Naive thymus-derived CD4-positive, alpha-beta T cell (primary cell): ENCODE measurements at regions not wholly inside any gene's neighbourhood (a gene's known extent, or its start where the extent isn't known, plus 50 kb on each side); places are given as distances from the start of the nearest gene placed in this dataset.
"Not testable (repeated sequence)": the region's sequence is repeated elsewhere in the genome, so short reads cannot be mapped to it uniquely, and the experiment has no call there.

Experiments used
- ATAC-seq: fragments of 150-1000 bp; cut with Tn5 transposase; 2 replicates; pipeline ENCODE4 v1.10.0; 2021; ENCODE audit warnings: mild to moderate bottlenecking, moderate library complexity
- CTCF ChIA-PET: fragments of 350-600 bp; sonication (Branson Sonifier 250); formaldehyde crosslinking; loops from one replicate; lab custom pipeline; 2021; ENCODE audit warnings: antibody characterized with exemption; lab: Charles Lee
- POLR2A ChIA-PET: fragments of 350-600 bp; sonication (Branson Sonifier 250); formaldehyde crosslinking; loops from one replicate; lab custom pipeline; 2021; ENCODE audit warnings: antibody characterized with exemption, inconsistent platforms; lab: Charles Lee
- DNase-seq, 9 donors: peaks; one replicate each; pipeline versions ENCODE4 v3.0.0 to v3.0.0-alpha.2; 2020 to 2022; ENCODE audit warnings: mixed read lengths in 1 of 9
- H3K27ac ChIP-seq: one replicate; pipeline ENCODE4 v1.7.0; 2013; ENCODE audit warnings: mild to moderate bottlenecking, low read depth, low read length, moderate library complexity
- H3K27me3 ChIP-seq, 2 donors: one replicate each; pipeline ENCODE4 v1.7.0; 2013; ENCODE audit warnings: low read length in 2 of 2, mild to moderate bottlenecking in 2 of 2, moderate library complexity in 2 of 2; ENCODE audit not compliant: control insufficient read depth in 2 of 2, insufficient read depth in 2 of 2
- H3K36me3 ChIP-seq, 3 experiments: 1 replicate in 2 of 3; 2 replicates in 1 of 3; pipeline ENCODE4 v1.7.0; 2013; ENCODE audit warnings: low read length in 3 of 3, mild to moderate bottlenecking in 3 of 3, moderate library complexity in 1 of 3; ENCODE audit not compliant: insufficient read depth in 3 of 3, control insufficient read depth in 2 of 3
- H3K4me1 ChIP-seq, 2 donors: one replicate each; pipeline ENCODE4 v1.7.0; 2013; ENCODE audit warnings: low read length in 2 of 2, mild to moderate bottlenecking in 2 of 2, moderate library complexity in 1 of 2; ENCODE audit not compliant: control insufficient read depth in 2 of 2, insufficient read depth in 2 of 2
- H3K4me3 ChIP-seq: 2 replicates; pipeline ENCODE4 v1.7.0; 2013; ENCODE audit warnings: mild to moderate bottlenecking, low read length
- H3K9me3 ChIP-seq, 3 experiments: 1 replicate in 2 of 3; 2 replicates in 1 of 3; pipeline ENCODE4 v1.7.0; 2013; ENCODE audit warnings: low read length in 3 of 3; ENCODE audit not compliant: control insufficient read depth in 2 of 3
- H3K27ac Mint-ChIP-seq, 9 donors: one replicate each; pipeline ENCODE4 v1.8.0; 2020 to 2022; ENCODE audit warnings: mixed read lengths in 9 of 9, mild to moderate bottlenecking in 8 of 9, moderate library complexity in 5 of 9, inconsistent platforms in 2 of 9
- H3K27me3 Mint-ChIP-seq, 5 donors: one replicate each; pipeline ENCODE4 v1.8.0; 2021 to 2022; ENCODE audit warnings: mixed read lengths in 5 of 5, mild to moderate bottlenecking in 1 of 5
- H3K36me3 Mint-ChIP-seq, 5 donors: one replicate each; pipeline ENCODE4 v1.8.0; 2020 to 2022; ENCODE audit warnings: mixed read lengths in 5 of 5, mild to moderate bottlenecking in 3 of 5, inconsistent platforms in 1 of 5
- H3K4me1 Mint-ChIP-seq, 7 donors: one replicate each; pipeline ENCODE4 v1.8.0; 2020 to 2022; ENCODE audit warnings: mixed read lengths in 7 of 7, mild to moderate bottlenecking in 3 of 7, inconsistent platforms in 1 of 7
- H3K4me3 Mint-ChIP-seq, 10 donors: one replicate each; pipeline ENCODE4 v1.8.0; 2020 to 2022; ENCODE audit warnings: mild to moderate bottlenecking in 10 of 10, mixed read lengths in 10 of 10, moderate library complexity in 6 of 10, inconsistent platforms in 2 of 10
- H3K9me3 Mint-ChIP-seq, 11 donors: one replicate each; pipeline ENCODE4 v1.8.0; 2020 to 2022; ENCODE audit warnings: mixed read lengths in 11 of 11, mild to moderate bottlenecking in 4 of 11, inconsistent platforms in 1 of 11, moderate library complexity in 1 of 11
- intact Hi-C, 2 donors: fragments of 100-400 bp; cut with micrococcal nuclease; formaldehyde crosslinking; loops; one replicate each; pipeline ENCODE4 v1.15.1; 2023

DNA sequence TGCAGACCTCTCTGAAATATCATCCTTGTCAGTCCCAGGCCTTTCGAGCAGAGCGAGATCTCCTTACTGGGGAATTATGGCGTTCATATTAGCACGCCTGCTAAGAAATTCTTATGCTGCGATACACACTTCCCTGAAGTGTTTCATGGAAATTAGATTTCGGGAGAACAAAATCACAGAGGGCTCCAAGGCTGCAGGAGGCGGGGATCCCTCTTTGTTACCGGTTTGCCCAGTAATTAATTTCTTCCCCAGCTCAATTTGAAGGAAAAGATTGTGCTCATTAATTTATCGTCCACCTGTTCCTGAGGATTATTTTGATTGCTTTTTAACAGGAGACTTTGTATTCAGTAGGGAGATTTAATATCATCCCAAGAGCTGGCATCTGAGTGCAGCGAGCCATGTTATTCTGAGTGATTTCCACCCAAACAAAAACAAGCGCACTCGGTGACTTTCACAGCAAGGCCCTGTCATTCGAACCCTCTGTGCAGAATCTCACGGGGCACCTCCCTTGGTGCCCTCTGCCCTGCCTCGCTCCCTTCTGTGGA is 202.3 kb upstream of the GALNT2 start:
- Mint-ChIP-seq H3K36me3 (no peaks in the 10 kb centered on the region), H3K4me3 (no peak overlapping the region), H3K9me3 (peaks cover 0 to 2% (median 0%) of the 10 kb centered on the region in 11 donors), H3K27ac (no peak overlapping the region), H3K4me1 (peaks cover 0 to 4% (median 0%) of the 10 kb centered on the region in 7 donors), H3K27me3 (peaks cover 0 to 17% (median 10%) of the 10 kb centered on the region in 5 donors)
- no peaks in the 10 kb centered on the region for H3K9me3 ChIP-seq
- DNase-seq, result no peak
- no peaks in the 10 kb centered on the region for H3K36me3 ChIP-seq
- ATAC-seq, result no peak
- intact Hi-C loops, result no loop called here
- H3K27ac ChIP-seq, result no peak overlapping the region
- no peaks in the 10 kb centered on the region for H3K27me3 ChIP-seq
- POLR2A ChIA-PET, result no interaction called here
- no peaks in the 10 kb centered on the region for H3K4me1 ChIP-seq
- H3K4me3 ChIP-seq, result no peak overlapping the region
- CTCF ChIA-PET, result no interaction called here

DNA sequence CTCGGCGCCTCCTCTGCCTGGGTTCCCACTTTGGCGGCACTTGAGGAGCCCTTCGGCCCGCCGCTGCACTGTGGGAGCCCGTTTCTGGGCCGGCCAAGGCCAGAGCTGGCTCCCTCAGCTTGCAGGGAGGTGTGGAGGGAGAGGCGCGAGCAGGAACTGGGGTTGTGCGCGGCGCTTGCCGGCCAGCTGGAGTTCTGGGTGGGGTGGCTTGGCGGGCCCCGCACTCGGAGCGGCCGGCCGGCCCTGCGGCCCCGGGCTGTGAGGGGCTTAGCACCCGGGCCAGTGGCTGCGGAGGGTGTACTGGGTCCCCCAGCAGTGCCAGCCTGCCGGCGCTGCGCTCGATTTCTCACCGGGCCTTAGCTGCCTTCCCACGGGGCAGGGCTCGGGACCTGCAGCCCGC is 201.7 kb upstream of the GALNT2 start:
- H3K36me3 Mint-ChIP-seq, H3K9me3 ChIP-seq, DNase-seq, H3K27me3 ChIP-seq, H3K36me3 ChIP-seq, H3K4me3 ChIP-seq, ATAC-seq, H3K4me1 ChIP-seq, H3K27ac Mint-ChIP-seq, CTCF ChIA-PET, intact Hi-C loops, H3K9me3 Mint-ChIP-seq, POLR2A ChIA-PET, H3K4me1 Mint-ChIP-seq, H3K4me3 Mint-ChIP-seq, H3K27ac ChIP-seq: not testable (repeated sequence)
- peaks cover 0 to 17% (median 10%) of the 10 kb centered on the region in 5 donors for H3K27me3 Mint-ChIP-seq

DNA sequence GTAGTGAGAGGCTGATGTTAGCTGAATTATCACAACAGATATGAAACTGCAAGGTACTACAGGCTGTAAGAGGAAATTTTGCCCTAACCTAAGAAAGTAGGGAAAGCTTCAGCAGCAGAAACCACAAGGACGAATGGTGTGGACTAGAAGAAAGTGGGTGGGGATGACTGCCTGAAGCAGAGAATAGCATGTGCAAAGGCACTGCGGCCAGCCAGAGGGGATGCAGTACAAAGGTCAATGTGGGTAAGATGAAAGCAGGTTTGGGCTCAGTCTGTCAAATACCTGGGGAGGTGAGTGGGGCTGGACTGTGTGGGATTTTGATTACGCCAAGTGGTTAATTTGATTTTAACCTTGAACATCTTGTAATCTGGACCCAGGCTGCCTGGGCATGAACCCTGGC is 199.3 kb upstream of the GALNT2 start:
- peaks cover 0 to 2% (median 0%) of the 10 kb centered on the region in 11 donors for H3K9me3 Mint-ChIP-seq
- H3K4me1 Mint-ChIP-seq, result peaks cover 0 to 4% (median 0%) of the 10 kb centered on the region in 7 donors
- ATAC-seq, result no peak

DNA sequence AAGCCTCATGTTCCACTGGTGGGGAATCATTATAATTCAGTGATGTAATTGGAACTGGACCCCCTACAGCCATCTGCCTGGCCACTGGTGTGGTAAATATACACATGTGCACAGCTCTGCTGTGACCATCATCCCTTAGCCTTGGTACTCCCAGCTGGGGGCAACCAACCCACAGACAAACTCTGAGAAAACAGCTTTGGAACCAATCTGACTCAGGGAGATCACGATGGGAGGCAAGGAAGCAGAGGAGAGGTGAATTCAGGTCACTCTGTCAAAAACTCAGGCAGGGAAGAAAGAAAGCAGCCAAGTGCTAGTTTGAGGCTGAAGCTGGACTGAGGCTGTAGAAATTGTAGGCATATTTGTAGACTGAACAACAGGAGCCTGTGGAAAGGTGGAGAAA is 197.8 kb upstream of the GALNT2 start:
- no peaks in the 10 kb centered on the region for H3K27me3 ChIP-seq
- H3K36me3 Mint-ChIP-seq, result no peaks in the 10 kb centered on the region
- ChIA-PET POLR2A (no interaction called here), CTCF (no interaction called here)
- peaks cover 0 to 4% (median 0%) of the 10 kb centered on the region in 7 donors for H3K4me1 Mint-ChIP-seq
- H3K9me3 Mint-ChIP-seq, result peaks cover 0 to 2% (median 0%) of the 10 kb centered on the region in 11 donors
- DNase-seq (no peak), ATAC-seq (no peak)
- no peak overlapping the region for H3K4me3 Mint-ChIP-seq
- H3K36me3 ChIP-seq, result no peaks in the 10 kb centered on the region
- intact Hi-C loops, result no loop called here
- H3K4me1 ChIP-seq, result no peaks in the 10 kb centered on the region
- peaks cover 0 to 14% (median 8%) of the 10 kb centered on the region in 5 donors for H3K27me3 Mint-ChIP-seq
- no peaks in the 10 kb centered on the region for H3K9me3 ChIP-seq
- H3K4me3 ChIP-seq, result no peak overlapping the region
- no peak overlapping the region for H3K27ac Mint-ChIP-seq
- no peak overlapping the region for H3K27ac ChIP-seq

More for the DNA sequence above, 199.3 kb upstream of the GALNT2 start:
- CTCF ChIA-PET, result no interaction called here
- intact Hi-C loops, result no loop called here
- POLR2A ChIA-PET, result no interaction called here
- H3K36me3 Mint-ChIP-seq, result no peaks in the 10 kb centered on the region
- H3K27me3 ChIP-seq, result no peaks in the 10 kb centered on the region
- no peak overlapping the region for H3K27ac Mint-ChIP-seq
- no peak overlapping the region for H3K4me3 Mint-ChIP-seq
- H3K4me1 ChIP-seq, result no peaks in the 10 kb centered on the region
- H3K27ac ChIP-seq, result no peak overlapping the region
- H3K9me3 ChIP-seq, result no peaks in the 10 kb centered on the region
- DNase-seq, result no peak
- H3K36me3 ChIP-seq, result no peaks in the 10 kb centered on the region
- H3K4me3 ChIP-seq, result no peak overlapping the region
- peaks cover 0 to 14% (median 8%) of the 10 kb centered on the region in 5 donors for H3K27me3 Mint-ChIP-seq

- Histone ChIP-seq H3K27ac (no peak overlapping the region), H3K27me3 (no peaks in the 10 kb centered on the region), H3K4me1 (no peaks in the 10 kb centered on the region), H3K9me3 (no peaks in the 10 kb centered on the region), H3K36me3 (no peaks in the 10 kb centered on the region), H3K4me3 (no peak overlapping the region)
- DNase-seq, result no peak
- Mint-ChIP-seq H3K36me3 (no peaks in the 10 kb centered on the region), H3K9me3 (peaks cover 0 to 2% (median 0%) of the 10 kb centered on the region in 11 donors), H3K27ac (no peak overlapping the region), H3K4me1 (peaks cover 0 to 4% (median 0%) of the 10 kb centered on the region in 7 donors), H3K4me3 (no peak overlapping the region), H3K27me3 (peaks cover 0 to 11% (median 8%) of the 10 kb centered on the region in 5 donors)
- ATAC-seq, result no peak
- intact Hi-C loops, result no loop called here
- ChIA-PET CTCF (no interaction called here), POLR2A (no interaction called here)
These were observed 197.4 kb upstream of the GALNT2 start for GRCh38 chr1:229869687-229870086.

DNA sequence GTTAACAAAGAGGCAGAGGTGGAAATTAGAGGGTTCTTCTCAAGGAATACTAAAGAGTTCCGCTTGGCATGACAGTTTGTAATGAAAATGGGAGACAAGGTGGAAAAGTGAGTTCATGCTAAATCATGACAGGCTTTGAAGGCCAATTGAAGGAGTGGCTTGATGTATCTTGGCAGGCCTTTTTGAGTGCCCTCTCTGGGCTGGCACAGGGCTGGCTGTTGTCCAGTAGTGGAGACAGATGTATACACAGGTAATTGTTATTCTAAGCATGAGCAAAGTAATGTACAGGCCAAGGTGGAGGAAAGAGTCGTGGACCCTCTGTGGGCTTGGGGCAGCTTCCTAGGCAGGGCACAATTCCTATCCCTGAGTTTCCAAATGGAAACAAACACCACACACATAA is 196.7 kb upstream of the GALNT2 start:
- H3K9me3 ChIP-seq, result no peaks in the 10 kb centered on the region
- H3K9me3 Mint-ChIP-seq, result peaks cover 0 to 2% (median 0%) of the 10 kb centered on the region in 11 donors
- H3K27ac ChIP-seq, result no peak overlapping the region
- intact Hi-C loops, result no loop called here
- ATAC-seq (no peak), DNase-seq (no peak)
- H3K4me3 ChIP-seq, result no peak overlapping the region
- POLR2A ChIA-PET, result no interaction called here
- CTCF ChIA-PET, result no interaction called here
- H3K27me3 ChIP-seq, result no peaks in the 10 kb centered on the region
- peaks cover 0 to 4% (median 0%) of the 10 kb centered on the region in 7 donors for H3K4me1 Mint-ChIP-seq
- peaks cover 0 to 11% (median 8%) of the 10 kb centered on the region in 5 donors for H3K27me3 Mint-ChIP-seq
- H3K36me3 ChIP-seq, result no peaks in the 10 kb centered on the region
- no peak overlapping the region for H3K27ac Mint-ChIP-seq
- no peaks in the 10 kb centered on the region for H3K36me3 Mint-ChIP-seq
- H3K4me3 Mint-ChIP-seq, result no peak overlapping the region
- no peaks in the 10 kb centered on the region for H3K4me1 ChIP-seq

DNA sequence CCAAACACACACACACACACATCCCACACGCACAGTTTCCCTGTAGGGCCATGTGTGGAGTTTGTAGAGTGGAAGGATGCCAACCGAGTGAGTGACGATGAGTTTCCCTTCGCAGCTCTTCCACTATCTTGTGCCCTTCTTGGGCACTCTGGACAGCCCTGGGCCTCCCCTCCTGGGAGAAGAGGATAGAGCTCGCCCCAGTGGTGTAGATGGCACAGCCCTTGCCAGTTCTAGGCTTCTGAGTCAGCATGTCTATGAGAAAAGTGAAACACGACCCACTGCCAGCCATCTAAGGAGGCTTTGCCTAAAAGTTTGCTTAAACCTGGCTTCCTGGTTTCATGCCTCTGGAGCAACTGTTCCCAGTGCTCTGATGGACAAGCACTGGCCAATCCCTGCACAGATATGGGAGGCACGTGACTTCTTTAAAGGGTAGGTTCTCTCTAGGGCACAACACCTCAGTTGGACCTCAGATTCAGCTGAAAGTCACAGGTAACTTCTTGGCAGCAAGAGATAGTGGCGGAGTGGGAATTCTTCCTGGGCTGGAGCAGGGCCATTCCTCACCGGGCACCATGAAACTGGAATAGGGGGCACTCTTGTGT is 195.9 kb upstream of the GALNT2 start:
- H3K27me3 Mint-ChIP-seq, result peaks cover 0 to 11% (median 8%) of the 10 kb centered on the region in 5 donors
- no peak overlapping the region for H3K4me3 ChIP-seq
- H3K9me3 ChIP-seq, result no peaks in the 10 kb centered on the region
- no peak overlapping the region for H3K27ac ChIP-seq
- intact Hi-C loops, result no loop called here
- DNase-seq (no peak), ATAC-seq (no peak)
- H3K36me3 ChIP-seq, result no peaks in the 10 kb centered on the region
- peaks cover 0 to 4% (median 0%) of the 10 kb centered on the region in 7 donors for H3K4me1 Mint-ChIP-seq
- no peaks in the 10 kb centered on the region for H3K4me1 ChIP-seq
- H3K36me3 Mint-ChIP-seq, result no peaks in the 10 kb centered on the region
- no peak overlapping the region for H3K4me3 Mint-ChIP-seq
- ChIA-PET POLR2A (no interaction called here), CTCF (no interaction called here)
- peaks cover 0 to 2% (median 0%) of the 10 kb centered on the region in 11 donors for H3K9me3 Mint-ChIP-seq
- H3K27ac Mint-ChIP-seq, result no peak overlapping the region
- no peaks in the 10 kb centered on the region for H3K27me3 ChIP-seq
